ENCODE measurements at regions not wholly inside any gene's neighbourhood (a gene's known extent, or its start where the extent isn't known, plus 50 kb on each side); places are given as distances from the start of the nearest gene placed in this dataset.

- Histone ChIP-seq H3K27me3 (ENCODE audit: low read depth) (no peaks in the 10 kb centered on the region), H3K9me3 (replicated peaks) (no peaks in the 10 kb centered on the region), H3K36me3 (no peaks in the 10 kb centered on the region), H3K27ac (replicated peaks) (no peak overlapping the region), H3K4me1 (no peaks in the 10 kb centered on the region), H3K4me3 (no peak overlapping the region)
- DNase-seq, result no peak
- TF ChIP-seq CTCF (IDR thresholded peaks at IDR 0.05; ENCODE audit: borderline replicate concordance), result no peak
- intact Hi-C loops (cut with micrococcal nuclease), result no loop called here
These were observed 129.3 kb upstream of the CDH6 start for GRCh38 chr5:31064215-31064614.

GRCh38 chr5:31062902-31063580, 130.4 kb upstream of the CDH6 start:
- H3K27me3 ChIP-seq (ENCODE audit: low read depth), result no peaks in the 10 kb centered on the region
- H3K4me3 ChIP-seq, result no peak overlapping the region
- no peaks in the 10 kb centered on the region for H3K4me1 ChIP-seq
- no peaks in the 10 kb centered on the region for H3K9me3 ChIP-seq (replicated peaks)
- H3K27ac ChIP-seq (replicated peaks), result no peak overlapping the region
- DNase-seq, result no peak
- no peak for TF ChIP-seq CTCF (IDR thresholded peaks at IDR 0.05; ENCODE audit: borderline replicate concordance)
- H3K36me3 ChIP-seq, result no peaks in the 10 kb centered on the region
- intact Hi-C loops (cut with micrococcal nuclease), result no loop called here

GRCh38 chr5:31059889-31060288, 133.6 kb upstream of the CDH6 start:
- Histone ChIP-seq H3K4me3 (no peak overlapping the region), H3K9me3 (replicated peaks) (no peaks in the 10 kb centered on the region), H3K27ac (replicated peaks) (no peak overlapping the region), H3K27me3 (ENCODE audit: low read depth) (no peaks in the 10 kb centered on the region), H3K4me1 (no peaks in the 10 kb centered on the region), H3K36me3 (no peaks in the 10 kb centered on the region)
- DNase-seq, result no peak
- no peak for TF ChIP-seq CTCF (IDR thresholded peaks at IDR 0.05; ENCODE audit: borderline replicate concordance)
- intact Hi-C loops (cut with micrococcal nuclease), result no loop called here

- no peak for TF ChIP-seq CTCF (IDR thresholded peaks at IDR 0.05; ENCODE audit: borderline replicate concordance)
- intact Hi-C loops (cut with micrococcal nuclease), result no loop called here
These were observed 139.0 kb upstream of the CDH6 start for GRCh38 chr5:31054453-31054852.

GRCh38 chr5:31052937-31053658, 140.4 kb upstream of the CDH6 start:
- intact Hi-C loops (cut with micrococcal nuclease), result no loop called here
- no peak for DNase-seq
- Histone ChIP-seq H3K9me3 (replicated peaks) (no peaks in the 10 kb centered on the region), H3K27me3 (ENCODE audit: low read depth) (no peaks in the 10 kb centered on the region), H3K4me1 (peaks cover 4% of the 10 kb centered on the region), H3K36me3 (no peaks in the 10 kb centered on the region), H3K4me3 (no peak overlapping the region), H3K27ac (replicated peaks) (no peak overlapping the region)
- no peak for TF ChIP-seq CTCF (IDR thresholded peaks at IDR 0.05; ENCODE audit: borderline replicate concordance)

More at GRCh38 chr5:31054453-31054852, 139.0 kb upstream of the CDH6 start:
- H3K36me3 ChIP-seq, result no peaks in the 10 kb centered on the region
- H3K4me3 ChIP-seq, result no peak overlapping the region
- no peaks in the 10 kb centered on the region for H3K27me3 ChIP-seq (ENCODE audit: low read depth)
- H3K4me1 ChIP-seq, result no peaks in the 10 kb centered on the region
- H3K27ac ChIP-seq (replicated peaks), result no peak overlapping the region
- no peak for DNase-seq
- H3K9me3 ChIP-seq (replicated peaks), result no peaks in the 10 kb centered on the region

All from left ventricle myocardium inferior (tissue), 1 donor.